Ascending aorta (tissue), 2 donors: ENCODE measurements at regions not wholly inside any gene's neighbourhood (a gene's known extent, or its start where the extent isn't known, plus 50 kb on each side); places are given as distances from the start of the nearest gene placed in this dataset.

Experiments used
- DNase-seq, 2 donors: peaks; one replicate each; pipeline ENCODE4 v3.0.0-alpha.2; 2019; ENCODE audit warnings: low spot score in 2 of 2
- H3K27ac ChIP-seq, 2 donors: fragments of 200-600 bp; sonication (generic); one replicate each; pipeline ENCODE4 v1.5.1; 2016 to 2017; ENCODE audit warnings: mild to moderate bottlenecking in 1 of 2
- H3K27me3 ChIP-seq: fragments of 200-600 bp; sonication (generic); one replicate; pipeline ENCODE4 v1.5.1; 2017
- H3K36me3 ChIP-seq, 2 donors: fragments of 200-600 bp; sonication (generic); one replicate each; pipeline ENCODE4 v1.5.1; 2016
- H3K4me1 ChIP-seq, 2 donors: fragments of 200-600 bp; sonication (generic); one replicate each; pipeline ENCODE4 v1.5.1; 2016 to 2017; ENCODE audit warnings: mild to moderate bottlenecking in 1 of 2
- H3K4me3 ChIP-seq, 2 donors: fragments of 200-600 bp; sonication (generic); one replicate each; pipeline ENCODE4 v1.5.1; 2016 to 2017; ENCODE audit warnings: mild to moderate bottlenecking in 1 of 2
- H3K9me3 ChIP-seq, 2 donors: fragments of 200-600 bp; sonication (generic); one replicate each; pipeline ENCODE4 v1.5.1; 2016
- intact Hi-C: fragments of 100-400 bp; cut with DNase I; formaldehyde crosslinking; loops from one replicate; pipeline ENCODE4 v1.15.1; 2023
- TF ChIP-seq, protein P1 (sequence below), 3 experiments: fragments of 200-600 bp in 2 of 3; fragments of 450-650 bp in 1 of 3; sonication (generic) in 2 of 3; IDR thresholded peaks; one replicate each; pipeline ENCODE4 v1.5.1; 2016 to 2019; ENCODE audit warnings: antibody characterized with exemption in 3 of 3, mild to moderate bottlenecking in 1 of 3, moderate library complexity in 1 of 3

- no peak for DNase-seq
- no peak overlapping the region for H3K27ac ChIP-seq
- H3K9me3 ChIP-seq, result no peaks in the 10 kb centered on the region
- no peak overlapping the region for H3K4me3 ChIP-seq
- H3K27me3 ChIP-seq, result no peaks in the 10 kb centered on the region
- intact Hi-C loops, result no loop called here
- TF ChIP-seq, protein P1, sequence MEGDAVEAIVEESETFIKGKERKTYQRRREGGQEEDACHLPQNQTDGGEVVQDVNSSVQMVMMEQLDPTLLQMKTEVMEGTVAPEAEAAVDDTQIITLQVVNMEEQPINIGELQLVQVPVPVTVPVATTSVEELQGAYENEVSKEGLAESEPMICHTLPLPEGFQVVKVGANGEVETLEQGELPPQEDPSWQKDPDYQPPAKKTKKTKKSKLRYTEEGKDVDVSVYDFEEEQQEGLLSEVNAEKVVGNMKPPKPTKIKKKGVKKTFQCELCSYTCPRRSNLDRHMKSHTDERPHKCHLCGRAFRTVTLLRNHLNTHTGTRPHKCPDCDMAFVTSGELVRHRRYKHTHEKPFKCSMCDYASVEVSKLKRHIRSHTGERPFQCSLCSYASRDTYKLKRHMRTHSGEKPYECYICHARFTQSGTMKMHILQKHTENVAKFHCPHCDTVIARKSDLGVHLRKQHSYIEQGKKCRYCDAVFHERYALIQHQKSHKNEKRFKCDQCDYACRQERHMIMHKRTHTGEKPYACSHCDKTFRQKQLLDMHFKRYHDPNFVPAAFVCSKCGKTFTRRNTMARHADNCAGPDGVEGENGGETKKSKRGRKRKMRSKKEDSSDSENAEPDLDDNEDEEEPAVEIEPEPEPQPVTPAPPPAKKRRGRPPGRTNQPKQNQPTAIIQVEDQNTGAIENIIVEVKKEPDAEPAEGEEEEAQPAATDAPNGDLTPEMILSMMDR (IDR thresholded peaks at IDR 0.05), result no peak
- H3K36me3 ChIP-seq, result no peaks in the 10 kb centered on the region
- no peaks in the 10 kb centered on the region for H3K4me1 ChIP-seq
These were observed 348.3 kb upstream of the RSPO3 start for GRCh38 chr6:126770176-126770575.

DNA sequence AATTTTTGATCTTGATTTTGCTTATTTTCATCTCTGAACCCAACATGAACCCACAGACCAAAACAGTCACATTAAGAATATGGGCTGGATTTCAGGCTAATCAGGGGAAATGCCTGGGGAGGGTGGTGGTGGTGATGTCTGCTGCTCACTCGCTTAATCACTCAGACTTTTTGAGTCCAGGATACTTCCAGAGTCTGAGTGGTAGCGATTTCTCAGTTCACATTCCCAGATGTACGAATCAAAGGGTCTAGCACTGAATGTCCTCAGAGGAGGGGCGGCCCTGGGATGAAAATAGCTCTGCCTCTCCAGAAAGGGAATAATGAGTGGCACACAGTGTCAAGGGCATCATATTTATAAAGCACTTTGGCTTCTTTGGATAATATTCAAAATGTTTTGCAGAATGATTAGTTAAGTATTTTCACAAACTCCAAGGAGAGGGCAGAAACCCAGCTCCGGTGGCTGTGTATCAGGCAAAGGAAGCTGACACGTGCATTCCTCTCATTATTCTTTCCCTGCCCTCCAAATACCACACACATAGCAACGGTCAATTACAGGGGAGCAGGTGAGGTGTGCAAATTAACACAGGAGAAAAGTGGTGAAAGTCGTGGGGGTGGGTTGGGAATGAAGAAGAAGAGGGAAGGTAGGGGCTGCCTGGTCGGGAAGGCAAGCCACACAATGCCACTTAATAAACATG is 345.2 kb upstream of the RSPO3 start:
- Histone ChIP-seq H3K4me3 (no peak overlapping the region), H3K27ac (no peak overlapping the region), H3K36me3 (no peaks in the 10 kb centered on the region), H3K27me3 (no peaks in the 10 kb centered on the region), H3K4me1 (no peaks in the 10 kb centered on the region), H3K9me3 (no peaks in the 10 kb centered on the region)
- TF ChIP-seq, protein P1 (IDR thresholded peaks at IDR 0.05), result no peak
- no peak for DNase-seq
- intact Hi-C loops, result no loop called here

- H3K4me3 ChIP-seq, result no peak overlapping the region
- no peaks in the 10 kb centered on the region for H3K27me3 ChIP-seq
- TF ChIP-seq, protein P1 (IDR thresholded peaks at IDR 0.05), result no peak
- intact Hi-C loops, result no loop called here
- H3K36me3 ChIP-seq, result no peaks in the 10 kb centered on the region
- no peaks in the 10 kb centered on the region for H3K4me1 ChIP-seq
- H3K27ac ChIP-seq, result no peak overlapping the region
- no peaks in the 10 kb centered on the region for H3K9me3 ChIP-seq
- no peak for DNase-seq
These were observed 339.1 kb upstream of the RSPO3 start for GRCh38 chr6:126779331-126779730.

DNA sequence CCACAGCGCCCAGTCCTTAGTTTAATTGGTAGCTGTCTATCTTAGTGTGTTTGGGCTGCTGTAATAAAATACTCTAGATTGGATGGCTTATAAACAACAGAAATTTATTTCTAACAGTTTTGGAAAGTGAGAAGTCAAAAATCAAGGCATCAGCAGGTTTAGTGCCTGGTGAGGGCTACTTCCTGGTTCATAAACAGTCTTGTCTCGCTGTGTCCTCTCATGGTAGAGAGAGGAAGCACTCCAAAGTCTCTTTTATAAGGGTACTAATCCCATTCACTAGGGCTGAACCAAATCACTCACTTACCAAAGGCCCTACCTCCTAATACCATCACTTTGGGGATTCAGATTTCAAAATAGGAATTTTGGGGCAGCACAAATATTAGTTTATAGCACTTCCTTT is 336.9 kb upstream of the RSPO3 start:
- Histone ChIP-seq H3K27me3 (no peaks in the 10 kb centered on the region), H3K4me3 (no peak overlapping the region), H3K27ac (no peak overlapping the region), H3K4me1 (no peaks in the 10 kb centered on the region), H3K36me3 (no peaks in the 10 kb centered on the region), H3K9me3 (no peaks in the 10 kb centered on the region)
- TF ChIP-seq, protein P1 (IDR thresholded peaks at IDR 0.05), result no peak
- DNase-seq, result no peak
- intact Hi-C loops, result no loop called here

- DNase-seq, result no peak
- H3K36me3 ChIP-seq, result no peaks in the 10 kb centered on the region
- no peak overlapping the region for H3K4me3 ChIP-seq
- H3K27me3 ChIP-seq, result no peaks in the 10 kb centered on the region
- no peaks in the 10 kb centered on the region for H3K9me3 ChIP-seq
- intact Hi-C loops, result no loop called here
- H3K27ac ChIP-seq, result no peak overlapping the region
- no peaks in the 10 kb centered on the region for H3K4me1 ChIP-seq
- TF ChIP-seq, protein P1 (IDR thresholded peaks at IDR 0.05), result no peak
These were observed 334.2 kb upstream of the RSPO3 start for GRCh38 chr6:126784161-126784790.
